Cardiac fibroblast (primary cell): ENCODE measurements at regions not wholly inside any gene's neighbourhood (a gene's known extent, or its start where the extent isn't known, plus 50 kb on each side); places are given as distances from the start of the nearest gene placed in this dataset.

Experiments
- DNase-seq, 2 donors: peaks; one replicate each; pipeline versions ENCODE4 v3.0.0 to v3.0.0-alpha.2; 2010; ENCODE audit warnings: low read depth in 2 of 2
- H3K4me3 ChIP-seq, 2 donors: replicated peaks in 1 of 2; 1 replicate in 1 of 2; 2 replicates in 1 of 2; pipeline ENCODE4 v1.5.1; 2011; ENCODE audit warnings: low read depth in 2 of 2, low read length in 2 of 2, mild to moderate bottlenecking in 2 of 2, moderate library complexity in 1 of 2
- TF ChIP-seq, protein P1 (sequence below): IDR thresholded peaks from one replicate; pipeline ENCODE4 v1.5.1; 2011; ENCODE audit warnings: low read depth, mild to moderate bottlenecking, low read length, inconsistent platforms

DNA sequence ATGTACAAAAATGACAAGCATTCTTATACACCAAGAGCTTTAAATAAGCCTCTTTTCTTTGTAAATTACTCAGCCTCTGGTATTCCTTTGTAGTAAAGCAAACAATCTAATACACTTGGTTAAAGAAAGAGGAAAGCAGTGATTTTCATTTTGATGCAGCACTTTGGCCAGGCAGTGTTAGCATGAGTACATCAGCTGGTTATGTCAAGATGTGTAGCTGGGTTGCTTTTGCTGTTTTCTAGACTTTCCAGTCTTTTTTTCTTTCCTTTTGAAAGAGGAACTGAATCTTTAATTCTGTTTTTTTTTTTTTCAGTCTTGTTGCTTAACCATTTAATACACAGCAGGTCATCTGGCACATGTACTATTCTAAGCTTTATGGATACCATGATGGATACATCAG is 167.1 kb upstream of the AADAT start:
- no peak for DNase-seq
- TF ChIP-seq, protein P1, sequence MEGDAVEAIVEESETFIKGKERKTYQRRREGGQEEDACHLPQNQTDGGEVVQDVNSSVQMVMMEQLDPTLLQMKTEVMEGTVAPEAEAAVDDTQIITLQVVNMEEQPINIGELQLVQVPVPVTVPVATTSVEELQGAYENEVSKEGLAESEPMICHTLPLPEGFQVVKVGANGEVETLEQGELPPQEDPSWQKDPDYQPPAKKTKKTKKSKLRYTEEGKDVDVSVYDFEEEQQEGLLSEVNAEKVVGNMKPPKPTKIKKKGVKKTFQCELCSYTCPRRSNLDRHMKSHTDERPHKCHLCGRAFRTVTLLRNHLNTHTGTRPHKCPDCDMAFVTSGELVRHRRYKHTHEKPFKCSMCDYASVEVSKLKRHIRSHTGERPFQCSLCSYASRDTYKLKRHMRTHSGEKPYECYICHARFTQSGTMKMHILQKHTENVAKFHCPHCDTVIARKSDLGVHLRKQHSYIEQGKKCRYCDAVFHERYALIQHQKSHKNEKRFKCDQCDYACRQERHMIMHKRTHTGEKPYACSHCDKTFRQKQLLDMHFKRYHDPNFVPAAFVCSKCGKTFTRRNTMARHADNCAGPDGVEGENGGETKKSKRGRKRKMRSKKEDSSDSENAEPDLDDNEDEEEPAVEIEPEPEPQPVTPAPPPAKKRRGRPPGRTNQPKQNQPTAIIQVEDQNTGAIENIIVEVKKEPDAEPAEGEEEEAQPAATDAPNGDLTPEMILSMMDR = no peak
- H3K4me3 ChIP-seq = no peak overlapping the region

- TF ChIP-seq, protein P1 = no peak
- no peak overlapping the region for H3K4me3 ChIP-seq
- no peak for DNase-seq
Measured at GRCh38 chr4:170248576-170248975, 158.8 kb upstream of the AADAT start.

- no peak for DNase-seq
- TF ChIP-seq, protein P1 = no peak
- H3K4me3 ChIP-seq = no peak overlapping the region
Measured at GRCh38 chr4:170248029-170248428, 158.3 kb upstream of the AADAT start.

DNA sequence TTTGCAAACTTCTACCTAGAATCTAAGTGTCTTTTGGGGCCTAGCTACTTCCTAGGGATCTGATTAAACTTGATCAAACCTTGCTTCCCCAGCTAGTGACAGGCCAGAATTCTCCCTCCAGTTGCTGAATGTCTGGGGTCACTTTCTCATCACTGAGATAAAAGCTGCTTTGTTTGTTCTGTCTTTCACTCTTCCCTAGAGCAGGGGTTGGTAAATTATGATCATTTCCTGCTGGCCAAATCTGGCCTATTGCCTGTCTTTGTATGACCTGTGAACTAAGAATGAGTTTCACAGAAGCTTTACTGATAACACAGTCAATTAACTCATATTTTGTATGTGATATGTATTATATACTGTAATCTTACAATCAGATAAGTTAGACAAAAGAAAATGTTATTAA is 157.8 kb upstream of the AADAT start:
- TF ChIP-seq, protein P1 = no peak
- no peak overlapping the region for H3K4me3 ChIP-seq
- DNase-seq = no peak

GRCh38 chr4:170243662-170244288 is 154.0 kb upstream of the AADAT start:
- no peak overlapping the region for H3K4me3 ChIP-seq
- DNase-seq = no peak
- TF ChIP-seq, protein P1 = no peak

GRCh38 chr4:170242471-170242870 is 152.7 kb upstream of the AADAT start:
- no peak overlapping the region for H3K4me3 ChIP-seq
- TF ChIP-seq, protein P1 = no peak
- no peak for DNase-seq

- no peak overlapping the region for H3K4me3 ChIP-seq
- TF ChIP-seq, protein P1 = no peak
- DNase-seq = no peak
Measured at GRCh38 chr4:170234800-170235199, 145.0 kb upstream of the AADAT start.
